ENCODE measurements at regions not wholly inside any gene's neighbourhood (a gene's known extent, or its start where the extent isn't known, plus 50 kb on each side); places are given as distances from the start of the nearest gene placed in this dataset.
A peak's percentile ranks its signal among the peaks of the same experiment; 100 is the strongest.

GRCh38 chr9:78606001-78606379 lies 309.1 kb downstream of the PSAT1 start:
- DNase-seq: no peak

GRCh38 chr9:78607853-78608252 lies 310.9 kb downstream of the PSAT1 start:
- DNase-seq: no peak

GRCh38 chr9:78609450-78609849 lies 312.5 kb downstream of the PSAT1 start:
- no peak for DNase-seq

- peak; percentile 84 for DNase-seq
Observed at GRCh38 chr9:78612091-78612490, 315.2 kb downstream of the PSAT1 start.

GRCh38 chr9:78613006-78613405 lies 316.1 kb downstream of the PSAT1 start:
- peak; percentile 59 for DNase-seq

- DNase-seq: no peak
Observed at GRCh38 chr9:78614892-78615291, 318.0 kb downstream of the PSAT1 start.

- DNase-seq: peak; percentile 32
Observed at GRCh38 chr9:78615372-78615771, 318.4 kb downstream of the PSAT1 start.

- no peak for DNase-seq
Observed at GRCh38 chr9:78618735-78619134, 321.8 kb downstream of the PSAT1 start.

GRCh38 chr9:78620303-78620702 lies 323.4 kb downstream of the PSAT1 start:
- peak; percentile 47 for DNase-seq

GRCh38 chr9:78620764-78621163 lies 323.8 kb downstream of the PSAT1 start:
- DNase-seq: peak; percentile 79

GRCh38 chr9:78622126-78622525 lies 325.2 kb downstream of the PSAT1 start:
- peak; percentile 53 for DNase-seq

GRCh38 chr9:78626971-78627370 lies 330.0 kb downstream of the PSAT1 start:
- DNase-seq: no peak

- DNase-seq: no peak
Observed at GRCh38 chr9:78630966-78631365, 334.0 kb downstream of the PSAT1 start.

- DNase-seq: no peak
Observed at GRCh38 chr9:78640728-78641127, 343.8 kb downstream of the PSAT1 start.

GRCh38 chr9:78644359-78644758 lies 347.4 kb downstream of the PSAT1 start:
- DNase-seq: no peak

GRCh38 chr9:78654324-78654723 lies 357.4 kb downstream of the PSAT1 start:
- no peak for DNase-seq

GRCh38 chr9:78663369-78663768 lies 366.4 kb downstream of the PSAT1 start:
- no peak for DNase-seq

GRCh38 chr9:78664370-78664769 lies 367.4 kb downstream of the PSAT1 start:
- DNase-seq: no peak

GRCh38 chr9:78666818-78667414 lies 370.0 kb downstream of the PSAT1 start:
- peak; percentile 13 for DNase-seq

GRCh38 chr9:78668148-78668832 lies 371.4 kb downstream of the PSAT1 start:
- peak; percentile 18 for DNase-seq

- DNase-seq: peak; percentile 18
Observed at GRCh38 chr9:78669591-78669990, 372.7 kb downstream of the PSAT1 start.

- no peak for DNase-seq
Observed at GRCh38 chr9:78671785-78672184, 374.9 kb downstream of the PSAT1 start.

GRCh38 chr9:78674874-78675273 lies 377.9 kb downstream of the PSAT1 start:
- no peak for DNase-seq

- DNase-seq: peak; percentile 63
Observed at GRCh38 chr9:78676009-78676408, 379.1 kb downstream of the PSAT1 start.

- peak; percentile 82 for DNase-seq
Observed at GRCh38 chr9:78676623-78677022, 379.7 kb downstream of the PSAT1 start.

All from EL (cell line).